C4-2B (cell line): ENCODE measurements at regions not wholly inside any gene's neighbourhood (a gene's known extent, or its start where the extent isn't known, plus 50 kb on each side); places are given as distances from the start of the nearest gene placed in this dataset.

Source experiments
- H3K27ac ChIP-seq: fragments of 450-650 bp; 2 replicates; pipeline ENCODE4 v1.5.1; 2017
- ZFX ChIP-seq: fragments of 450-650 bp; IDR thresholded peaks from 2 replicates; pipeline ENCODE4 v1.6.1; 2017
- TF ChIP-seq, protein P1 (sequence below): fragments of 450-650 bp; conservative IDR thresholded peaks from 2 replicates; pipeline ENCODE4 v1.5.1; 2017; ENCODE audit warnings: mild to moderate bottlenecking

DNA sequence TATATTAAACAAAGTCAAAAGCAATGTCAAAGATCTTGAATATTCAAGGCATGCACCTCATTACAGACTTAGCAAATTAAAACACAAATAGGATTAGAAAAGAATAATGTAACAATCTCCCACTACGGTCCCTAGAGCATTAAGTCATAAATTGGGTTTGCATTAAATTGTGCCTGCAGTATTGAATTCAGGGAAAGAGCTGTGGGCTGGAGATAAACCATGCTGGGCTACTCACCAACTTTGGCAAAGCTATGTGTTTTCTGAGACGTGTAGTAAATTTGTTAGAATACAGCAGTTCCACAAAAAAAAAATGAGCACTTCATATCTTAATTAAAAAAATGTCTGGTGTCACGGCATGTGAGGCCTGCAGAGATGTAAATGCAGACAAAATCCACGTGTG, 241.6 kb downstream of the SNX10 start:
- no peak overlapping the region for H3K27ac ChIP-seq
- TF ChIP-seq, protein P1, sequence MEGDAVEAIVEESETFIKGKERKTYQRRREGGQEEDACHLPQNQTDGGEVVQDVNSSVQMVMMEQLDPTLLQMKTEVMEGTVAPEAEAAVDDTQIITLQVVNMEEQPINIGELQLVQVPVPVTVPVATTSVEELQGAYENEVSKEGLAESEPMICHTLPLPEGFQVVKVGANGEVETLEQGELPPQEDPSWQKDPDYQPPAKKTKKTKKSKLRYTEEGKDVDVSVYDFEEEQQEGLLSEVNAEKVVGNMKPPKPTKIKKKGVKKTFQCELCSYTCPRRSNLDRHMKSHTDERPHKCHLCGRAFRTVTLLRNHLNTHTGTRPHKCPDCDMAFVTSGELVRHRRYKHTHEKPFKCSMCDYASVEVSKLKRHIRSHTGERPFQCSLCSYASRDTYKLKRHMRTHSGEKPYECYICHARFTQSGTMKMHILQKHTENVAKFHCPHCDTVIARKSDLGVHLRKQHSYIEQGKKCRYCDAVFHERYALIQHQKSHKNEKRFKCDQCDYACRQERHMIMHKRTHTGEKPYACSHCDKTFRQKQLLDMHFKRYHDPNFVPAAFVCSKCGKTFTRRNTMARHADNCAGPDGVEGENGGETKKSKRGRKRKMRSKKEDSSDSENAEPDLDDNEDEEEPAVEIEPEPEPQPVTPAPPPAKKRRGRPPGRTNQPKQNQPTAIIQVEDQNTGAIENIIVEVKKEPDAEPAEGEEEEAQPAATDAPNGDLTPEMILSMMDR = no peak
- no peak for TF ChIP-seq ZFX

DNA sequence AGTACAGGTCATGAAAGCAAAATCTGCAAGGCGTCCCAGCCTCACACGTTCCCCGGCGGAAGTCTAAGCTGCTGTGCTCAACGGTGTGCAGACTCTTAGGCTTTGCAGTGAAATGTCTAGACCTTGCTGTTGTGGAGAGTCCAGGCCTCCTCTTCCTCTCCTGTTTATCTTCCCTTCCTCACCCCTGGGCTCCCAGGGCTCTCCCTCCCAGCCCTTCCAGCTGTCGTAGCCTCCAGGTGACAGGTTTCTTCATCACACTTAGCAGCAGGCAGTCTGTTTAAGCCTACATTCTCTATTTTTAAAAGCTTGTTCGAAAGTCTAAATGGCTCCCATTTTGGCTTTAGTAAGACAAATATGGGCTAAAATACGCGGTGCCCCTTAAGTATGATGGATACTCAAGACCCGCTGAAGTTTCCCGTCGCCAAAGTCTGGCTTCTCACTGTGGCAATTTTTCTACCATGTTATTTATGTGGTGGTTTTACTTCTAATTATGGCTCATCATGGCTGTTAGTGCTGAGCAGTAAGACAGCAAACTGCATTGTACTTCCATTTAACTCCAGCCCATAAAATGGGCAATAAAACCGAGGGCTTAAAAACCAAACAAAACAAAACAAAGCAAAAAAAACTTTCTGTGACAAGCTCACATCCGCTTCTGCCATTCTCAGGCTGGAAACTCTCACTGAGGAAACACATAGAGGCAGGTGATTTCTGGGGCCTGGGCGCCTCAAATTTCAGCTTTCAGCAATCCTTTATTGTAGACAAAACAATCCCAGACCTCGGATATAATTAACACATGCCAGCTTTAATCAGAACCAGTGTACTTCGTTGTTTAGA, 243.2 kb downstream of the SNX10 start:
- H3K27ac ChIP-seq = peak overlapping the region; percentile 84
- TF ChIP-seq, protein P1 = no peak
- TF ChIP-seq ZFX = no peak

DNA sequence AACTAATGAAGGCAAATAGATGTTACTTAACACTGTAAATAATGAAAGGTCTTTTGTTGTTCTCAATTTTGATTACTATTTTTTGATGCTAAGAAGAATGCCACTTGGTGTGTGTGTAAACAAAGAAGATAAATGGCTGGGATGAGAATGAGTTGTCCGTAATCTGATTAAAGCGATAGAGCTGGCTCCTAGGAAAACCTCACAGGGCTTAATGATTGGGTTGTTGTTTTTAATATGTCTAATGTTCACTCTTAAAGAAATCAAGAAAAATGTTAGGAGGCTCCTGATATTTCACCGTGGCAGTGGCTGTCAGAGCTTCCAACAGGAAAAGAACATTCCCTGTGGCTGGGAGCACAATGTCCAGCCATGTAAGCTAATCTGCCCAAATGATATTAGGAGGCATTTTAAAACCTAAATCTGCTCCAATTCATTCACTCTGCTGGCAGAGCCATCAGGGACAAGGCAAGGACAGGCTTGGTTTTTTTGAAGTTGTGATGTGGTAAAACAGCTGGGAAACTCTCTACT, 243.9 kb downstream of the SNX10 start:
- H3K27ac ChIP-seq = peak overlapping the region; percentile 84; the same call in 1 of the 2 replicates
- no peak for TF ChIP-seq ZFX
- TF ChIP-seq, protein P1 = no peak

GRCh38 chr7:26538216-26538615, 246.6 kb downstream of the SNX10 start:
- no peak overlapping the region for H3K27ac ChIP-seq
- no peak for TF ChIP-seq ZFX
- TF ChIP-seq, protein P1 = no peak

GRCh38 chr7:26538689-26539088, 247.0 kb downstream of the SNX10 start:
- H3K27ac ChIP-seq = no peak overlapping the region
- TF ChIP-seq, protein P1 = no peak
- no peak for TF ChIP-seq ZFX

GRCh38 chr7:26543340-26543739, 251.7 kb downstream of the SNX10 start:
- TF ChIP-seq ZFX = no peak
- TF ChIP-seq, protein P1 = no peak

GRCh38 chr7:26543951-26544350, 252.3 kb downstream of the SNX10 start:
- H3K27ac ChIP-seq = no peak overlapping the region
- TF ChIP-seq, protein P1 = no peak

More at GRCh38 chr7:26543340-26543739, 251.7 kb downstream of the SNX10 start:
- no peak overlapping the region for H3K27ac ChIP-seq
